Fibroblast of lung (primary cell): ENCODE measurements at regions not wholly inside any gene's neighbourhood (a gene's known extent, or its start where the extent isn't known, plus 50 kb on each side); places are given as distances from the start of the nearest gene placed in this dataset.

ENCODE experiments used
- EZH2 ChIP-seq: IDR thresholded peaks from 2 replicates; pipeline ENCODE4 v1.5.1; 2012; ENCODE audit warnings: low read length, control low read depth, mild to moderate bottlenecking; ENCODE audit errors: missing control alignments
- TF ChIP-seq, protein P1 (sequence below), 2 donors: IDR thresholded peaks in 1 of 2; conservative IDR thresholded peaks in 1 of 2; 1 replicate in 1 of 2; 2 replicates in 1 of 2; pipeline ENCODE4 v1.5.1; 2011 to 2012; ENCODE audit warnings: low read length in 2 of 2, control low read depth in 1 of 2, inconsistent platforms in 1 of 2, low read depth in 1 of 2, mild to moderate bottlenecking in 1 of 2

DNA sequence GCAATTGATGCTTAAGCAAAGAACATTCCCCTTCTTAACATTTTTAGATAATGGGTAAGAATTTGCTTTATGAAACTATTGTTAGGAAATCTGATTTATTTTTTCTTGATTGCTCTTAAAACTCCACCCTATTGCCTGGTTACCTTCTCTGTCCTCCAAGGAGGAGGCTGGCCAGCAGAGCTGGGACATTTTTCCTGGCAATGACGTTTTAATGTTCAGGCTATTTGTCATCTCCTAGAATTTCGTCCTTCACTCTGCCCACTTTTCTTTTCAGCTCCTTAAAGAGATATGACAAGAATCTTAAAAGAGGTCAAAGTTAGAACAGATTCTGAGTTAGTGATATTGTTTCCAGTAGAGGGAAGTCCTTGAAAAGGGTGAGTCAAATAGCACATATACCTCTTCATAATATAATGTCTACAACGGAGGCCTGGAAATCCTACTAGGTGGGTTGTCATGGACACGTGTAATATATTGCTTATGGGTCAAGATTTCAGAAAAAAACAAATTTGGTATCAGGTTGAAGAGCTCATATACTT is 141.0 kb downstream of the CMPK2 start:
- TF ChIP-seq, protein P1, sequence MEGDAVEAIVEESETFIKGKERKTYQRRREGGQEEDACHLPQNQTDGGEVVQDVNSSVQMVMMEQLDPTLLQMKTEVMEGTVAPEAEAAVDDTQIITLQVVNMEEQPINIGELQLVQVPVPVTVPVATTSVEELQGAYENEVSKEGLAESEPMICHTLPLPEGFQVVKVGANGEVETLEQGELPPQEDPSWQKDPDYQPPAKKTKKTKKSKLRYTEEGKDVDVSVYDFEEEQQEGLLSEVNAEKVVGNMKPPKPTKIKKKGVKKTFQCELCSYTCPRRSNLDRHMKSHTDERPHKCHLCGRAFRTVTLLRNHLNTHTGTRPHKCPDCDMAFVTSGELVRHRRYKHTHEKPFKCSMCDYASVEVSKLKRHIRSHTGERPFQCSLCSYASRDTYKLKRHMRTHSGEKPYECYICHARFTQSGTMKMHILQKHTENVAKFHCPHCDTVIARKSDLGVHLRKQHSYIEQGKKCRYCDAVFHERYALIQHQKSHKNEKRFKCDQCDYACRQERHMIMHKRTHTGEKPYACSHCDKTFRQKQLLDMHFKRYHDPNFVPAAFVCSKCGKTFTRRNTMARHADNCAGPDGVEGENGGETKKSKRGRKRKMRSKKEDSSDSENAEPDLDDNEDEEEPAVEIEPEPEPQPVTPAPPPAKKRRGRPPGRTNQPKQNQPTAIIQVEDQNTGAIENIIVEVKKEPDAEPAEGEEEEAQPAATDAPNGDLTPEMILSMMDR (conservative IDR thresholded peaks at IDR 0.05 in 1 of 2, IDR thresholded peaks at IDR 0.05 in 1 of 2; ENCODE audit: low read depth in 1 of 2, low read length in 2 of 2), result no peak
- TF ChIP-seq EZH2, result no peak
